ENCODE measurements at regions not wholly inside any gene's neighbourhood (a gene's known extent, or its start where the extent isn't known, plus 50 kb on each side); places are given as distances from the start of the nearest gene placed in this dataset.

DNA sequence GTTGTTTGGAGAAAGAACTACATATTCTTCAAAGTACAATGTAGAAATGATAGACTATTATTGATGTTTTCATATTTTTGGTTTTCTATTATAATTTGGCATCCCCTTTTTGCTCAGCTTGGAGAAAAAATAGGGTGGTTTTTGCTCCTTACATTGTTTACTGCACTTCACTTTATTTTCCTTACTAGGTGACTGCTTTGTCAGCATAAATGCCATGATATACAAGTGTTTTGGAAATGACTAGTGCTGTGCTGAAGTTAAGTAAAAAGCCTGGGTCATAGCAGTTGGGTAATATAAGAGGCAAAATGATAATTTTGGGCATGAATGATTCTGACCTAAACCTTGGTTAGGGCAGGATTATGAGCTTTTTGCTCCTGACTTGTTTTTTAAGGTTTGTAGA lies 250.9 kb downstream of the KCNS3 start:
- TF ChIP-seq, protein P1, sequence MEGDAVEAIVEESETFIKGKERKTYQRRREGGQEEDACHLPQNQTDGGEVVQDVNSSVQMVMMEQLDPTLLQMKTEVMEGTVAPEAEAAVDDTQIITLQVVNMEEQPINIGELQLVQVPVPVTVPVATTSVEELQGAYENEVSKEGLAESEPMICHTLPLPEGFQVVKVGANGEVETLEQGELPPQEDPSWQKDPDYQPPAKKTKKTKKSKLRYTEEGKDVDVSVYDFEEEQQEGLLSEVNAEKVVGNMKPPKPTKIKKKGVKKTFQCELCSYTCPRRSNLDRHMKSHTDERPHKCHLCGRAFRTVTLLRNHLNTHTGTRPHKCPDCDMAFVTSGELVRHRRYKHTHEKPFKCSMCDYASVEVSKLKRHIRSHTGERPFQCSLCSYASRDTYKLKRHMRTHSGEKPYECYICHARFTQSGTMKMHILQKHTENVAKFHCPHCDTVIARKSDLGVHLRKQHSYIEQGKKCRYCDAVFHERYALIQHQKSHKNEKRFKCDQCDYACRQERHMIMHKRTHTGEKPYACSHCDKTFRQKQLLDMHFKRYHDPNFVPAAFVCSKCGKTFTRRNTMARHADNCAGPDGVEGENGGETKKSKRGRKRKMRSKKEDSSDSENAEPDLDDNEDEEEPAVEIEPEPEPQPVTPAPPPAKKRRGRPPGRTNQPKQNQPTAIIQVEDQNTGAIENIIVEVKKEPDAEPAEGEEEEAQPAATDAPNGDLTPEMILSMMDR (IDR thresholded peaks at IDR 0.05): no peak
- TF ChIP-seq POLR2A (IDR thresholded peaks at IDR 0.05): no peak
